ENCODE measurements at regions not wholly inside any gene's neighbourhood (a gene's known extent, or its start where the extent isn't known, plus 50 kb on each side); places are given as distances from the start of the nearest gene placed in this dataset.

DNA sequence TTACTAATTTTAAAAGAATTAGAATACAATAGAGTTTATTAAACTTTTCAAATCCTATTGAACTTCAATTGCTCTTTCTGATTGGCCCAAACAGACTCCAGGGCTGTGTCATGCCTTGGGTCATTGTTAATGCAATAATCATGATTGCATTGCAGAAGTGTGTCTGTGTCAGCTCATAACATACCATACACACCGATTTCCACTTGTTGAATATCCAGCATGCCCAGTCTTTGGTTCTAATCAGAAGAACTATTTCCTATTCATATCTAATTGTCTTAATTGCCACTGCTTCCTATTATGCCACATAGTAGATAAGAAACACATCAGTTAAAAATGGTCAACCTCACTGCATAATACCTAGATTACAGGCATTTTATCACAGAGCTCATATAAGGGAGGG is 106.1 kb upstream of the JAG1 start:
- Mint-ChIP-seq H3K4me1 (ENCODE audit: low read depth) (peaks cover 9% of the 10 kb centered on the region), H3K27ac (ENCODE audit: unreplicated experiment) (no peak overlapping the region)

DNA sequence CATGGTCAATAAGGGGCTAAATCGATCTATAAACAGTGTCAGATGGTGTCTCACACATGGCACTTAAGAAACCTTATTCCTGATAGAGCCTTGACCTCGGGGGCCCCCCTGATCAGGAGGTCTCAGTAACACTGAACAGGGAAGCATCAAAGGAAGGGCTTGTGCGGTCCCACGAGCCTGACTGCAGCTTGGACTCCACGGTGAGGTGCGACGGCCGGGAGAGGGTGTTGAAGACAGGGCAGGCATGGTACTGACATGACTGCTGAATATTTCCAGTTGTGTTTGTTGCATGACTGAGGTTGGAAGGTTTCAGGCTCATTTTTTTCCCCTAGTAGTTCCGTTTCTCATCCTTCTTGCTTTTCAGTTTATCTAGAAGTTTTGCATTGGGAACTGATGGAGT is 107.1 kb upstream of the JAG1 start:
- Mint-ChIP-seq H3K4me3 (ENCODE audit: unreplicated experiment) (no peak overlapping the region), H3K4me1 (ENCODE audit: low read depth) (peaks cover 9% of the 10 kb centered on the region), H3K27me3 (ENCODE audit: low read depth) (no peaks in the 10 kb centered on the region), H3K9me3 (ENCODE audit: low read depth) (no peaks in the 10 kb centered on the region), H3K36me3 (ENCODE audit: low read depth) (no peaks in the 10 kb centered on the region), H3K27ac (ENCODE audit: unreplicated experiment) (no peak overlapping the region)
- DNase-seq (ENCODE audit: low spot score), result no peak
- TF ChIP-seq, protein P1, sequence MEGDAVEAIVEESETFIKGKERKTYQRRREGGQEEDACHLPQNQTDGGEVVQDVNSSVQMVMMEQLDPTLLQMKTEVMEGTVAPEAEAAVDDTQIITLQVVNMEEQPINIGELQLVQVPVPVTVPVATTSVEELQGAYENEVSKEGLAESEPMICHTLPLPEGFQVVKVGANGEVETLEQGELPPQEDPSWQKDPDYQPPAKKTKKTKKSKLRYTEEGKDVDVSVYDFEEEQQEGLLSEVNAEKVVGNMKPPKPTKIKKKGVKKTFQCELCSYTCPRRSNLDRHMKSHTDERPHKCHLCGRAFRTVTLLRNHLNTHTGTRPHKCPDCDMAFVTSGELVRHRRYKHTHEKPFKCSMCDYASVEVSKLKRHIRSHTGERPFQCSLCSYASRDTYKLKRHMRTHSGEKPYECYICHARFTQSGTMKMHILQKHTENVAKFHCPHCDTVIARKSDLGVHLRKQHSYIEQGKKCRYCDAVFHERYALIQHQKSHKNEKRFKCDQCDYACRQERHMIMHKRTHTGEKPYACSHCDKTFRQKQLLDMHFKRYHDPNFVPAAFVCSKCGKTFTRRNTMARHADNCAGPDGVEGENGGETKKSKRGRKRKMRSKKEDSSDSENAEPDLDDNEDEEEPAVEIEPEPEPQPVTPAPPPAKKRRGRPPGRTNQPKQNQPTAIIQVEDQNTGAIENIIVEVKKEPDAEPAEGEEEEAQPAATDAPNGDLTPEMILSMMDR (IDR thresholded peaks at IDR 0.05), result no peak

More for the DNA sequence above, 106.1 kb upstream of the JAG1 start:
- no peak for DNase-seq (ENCODE audit: low spot score)
- Mint-ChIP-seq H3K36me3 (ENCODE audit: low read depth) (no peaks in the 10 kb centered on the region), H3K9me3 (ENCODE audit: low read depth) (no peaks in the 10 kb centered on the region), H3K27me3 (ENCODE audit: low read depth) (no peaks in the 10 kb centered on the region), H3K4me3 (ENCODE audit: unreplicated experiment) (no peak overlapping the region)
- TF ChIP-seq, protein P1 (IDR thresholded peaks at IDR 0.05), result no peak

DNA sequence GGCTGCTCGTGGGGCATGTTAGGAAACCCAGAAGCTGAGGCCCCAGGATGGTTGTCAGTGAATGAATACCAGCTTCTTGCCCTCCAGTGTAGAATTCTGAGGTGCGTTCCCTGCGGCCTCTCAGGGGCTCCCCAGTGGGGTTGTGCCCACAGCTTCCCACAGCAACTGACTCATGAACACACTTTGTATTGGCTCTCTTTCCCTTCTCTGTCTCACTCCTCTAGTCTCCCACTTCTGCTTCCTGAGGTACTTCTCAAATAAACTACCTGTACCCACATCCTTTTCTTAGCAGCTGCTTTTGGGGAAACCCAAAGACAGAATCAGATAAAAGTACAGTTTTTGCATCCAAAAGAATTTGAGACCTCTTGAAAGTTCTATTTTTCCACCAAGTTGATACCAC is 107.7 kb upstream of the JAG1 start:
- no peaks in the 10 kb centered on the region for H3K9me3 Mint-ChIP-seq (ENCODE audit: low read depth)
- no peaks in the 10 kb centered on the region for H3K36me3 Mint-ChIP-seq (ENCODE audit: low read depth)
- no peak overlapping the region for H3K27ac Mint-ChIP-seq (ENCODE audit: unreplicated experiment)
- H3K4me3 Mint-ChIP-seq (ENCODE audit: unreplicated experiment), result no peak overlapping the region
- no peak for DNase-seq (ENCODE audit: low spot score)
- peaks cover 9% of the 10 kb centered on the region for H3K4me1 Mint-ChIP-seq (ENCODE audit: low read depth)
- TF ChIP-seq, protein P1 (IDR thresholded peaks at IDR 0.05), result no peak
- H3K27me3 Mint-ChIP-seq (ENCODE audit: low read depth), result no peaks in the 10 kb centered on the region

DNA sequence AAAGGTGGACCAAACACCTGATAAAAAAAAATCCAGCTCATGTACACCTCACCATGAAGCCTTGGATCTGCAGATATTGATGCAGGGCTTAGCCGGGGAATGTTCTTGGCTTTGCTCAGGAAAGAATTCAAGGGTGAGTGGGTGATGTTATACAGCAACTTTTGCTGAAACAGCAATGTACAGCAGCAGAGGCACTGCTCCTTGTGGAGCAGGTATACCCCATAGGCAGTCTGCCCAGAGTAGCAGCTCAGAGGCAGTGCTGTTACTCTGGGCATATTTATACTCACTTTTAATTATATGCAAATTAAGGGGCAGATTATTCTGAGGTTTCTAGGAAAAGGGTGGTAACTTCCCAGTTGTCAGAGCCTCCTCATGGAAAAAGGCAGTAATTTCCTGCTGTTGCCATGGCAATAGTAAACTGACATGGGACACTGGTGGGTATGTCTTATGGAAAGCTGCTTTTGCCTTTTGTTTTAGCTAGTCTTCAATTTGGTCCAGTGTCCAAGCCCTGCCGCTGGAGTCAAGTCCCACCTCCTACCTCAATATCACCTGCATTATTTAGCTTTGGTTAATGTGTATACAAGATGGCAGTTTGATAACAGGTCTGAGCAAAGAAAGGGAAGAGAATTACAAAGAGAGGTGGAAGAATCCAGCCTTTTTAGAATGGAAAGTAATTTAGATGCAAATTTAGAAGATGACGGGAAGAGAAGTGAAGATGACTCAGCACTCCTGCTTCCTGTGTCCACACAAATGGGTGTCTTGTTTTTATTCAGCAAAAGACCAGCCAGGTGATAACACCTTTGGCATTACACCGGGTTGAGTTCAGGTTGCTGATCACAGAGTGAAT is 110.1 kb upstream of the JAG1 start:
- TF ChIP-seq, protein P1 (IDR thresholded peaks at IDR 0.05), result no peak
- Mint-ChIP-seq H3K36me3 (ENCODE audit: low read depth) (no peaks in the 10 kb centered on the region), H3K4me1 (ENCODE audit: low read depth) (peaks cover 14% of the 10 kb centered on the region), H3K27me3 (ENCODE audit: low read depth) (no peaks in the 10 kb centered on the region), H3K4me3 (ENCODE audit: unreplicated experiment) (no peak overlapping the region), H3K9me3 (ENCODE audit: low read depth) (peaks cover 2% of the 10 kb centered on the region), H3K27ac (ENCODE audit: unreplicated experiment) (no peak overlapping the region)
- DNase-seq (ENCODE audit: low spot score), result no peak

DNA sequence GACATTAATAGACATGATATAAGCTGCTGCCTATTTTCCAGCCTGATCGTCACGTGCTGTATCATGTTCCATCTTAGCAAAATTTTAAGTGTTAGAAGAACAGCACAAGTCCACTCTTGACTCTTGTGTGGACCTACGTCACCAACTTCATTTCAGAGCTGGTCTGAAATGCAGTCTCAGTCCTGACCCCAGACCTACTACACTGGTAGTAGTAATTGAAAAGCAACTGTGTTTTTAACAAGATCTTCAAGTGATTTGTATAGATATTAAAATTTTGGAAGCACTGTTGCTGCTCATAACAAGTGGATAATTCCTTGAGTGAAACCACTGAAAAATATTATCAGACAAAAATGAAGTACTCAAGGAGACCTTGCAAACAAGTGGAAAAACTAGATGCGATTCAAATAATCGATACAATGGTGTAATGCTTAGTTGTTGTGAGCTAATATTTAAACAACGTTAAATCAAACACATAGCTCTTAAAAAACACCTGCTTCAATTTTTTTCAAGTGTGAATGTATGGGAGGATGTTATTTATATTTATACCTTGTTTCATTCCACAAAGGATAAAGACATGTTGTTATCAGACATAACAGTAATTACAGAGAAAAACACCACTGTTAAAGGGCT is 110.9 kb upstream of the JAG1 start:
- DNase-seq (ENCODE audit: low spot score), result no peak
- Mint-ChIP-seq H3K9me3 (ENCODE audit: low read depth) (peaks cover 3% of the 10 kb centered on the region), H3K4me3 (ENCODE audit: unreplicated experiment) (no peak overlapping the region), H3K36me3 (ENCODE audit: low read depth) (no peaks in the 10 kb centered on the region), H3K27me3 (ENCODE audit: low read depth) (no peaks in the 10 kb centered on the region), H3K4me1 (ENCODE audit: low read depth) (peaks cover 14% of the 10 kb centered on the region), H3K27ac (ENCODE audit: unreplicated experiment) (no peak overlapping the region)
- TF ChIP-seq, protein P1 (IDR thresholded peaks at IDR 0.05), result no peak
